Transverse colon (tissue), 4 donors: ENCODE measurements at regions not wholly inside any gene's neighbourhood (a gene's known extent, or its start where the extent isn't known, plus 50 kb on each side); places are given as distances from the start of the nearest gene placed in this dataset.

Source experiments
- CTCF ChIP-seq, 5 experiments: fragments of 200-600 bp in 3 of 5; fragments of 450-650 bp in 2 of 5; sonication (generic) in 3 of 5; IDR thresholded peaks; 1 replicate in 2 of 5; 2 replicates in 3 of 5; pipeline ENCODE4 v1.5.1; 2016 to 2017; ENCODE audit warnings: antibody characterized with exemption in 5 of 5, inconsistent platforms in 3 of 5, mild to moderate bottlenecking in 2 of 5, moderate library complexity in 1 of 5
- POLR2AphosphoS5 ChIP-seq, 3 donors: sonication (generic); formaldehyde crosslinking; IDR thresholded peaks; one replicate each; pipeline ENCODE4 v1.6.1; 2016; ENCODE audit warnings: antibody characterized with exemption in 3 of 3

DNA sequence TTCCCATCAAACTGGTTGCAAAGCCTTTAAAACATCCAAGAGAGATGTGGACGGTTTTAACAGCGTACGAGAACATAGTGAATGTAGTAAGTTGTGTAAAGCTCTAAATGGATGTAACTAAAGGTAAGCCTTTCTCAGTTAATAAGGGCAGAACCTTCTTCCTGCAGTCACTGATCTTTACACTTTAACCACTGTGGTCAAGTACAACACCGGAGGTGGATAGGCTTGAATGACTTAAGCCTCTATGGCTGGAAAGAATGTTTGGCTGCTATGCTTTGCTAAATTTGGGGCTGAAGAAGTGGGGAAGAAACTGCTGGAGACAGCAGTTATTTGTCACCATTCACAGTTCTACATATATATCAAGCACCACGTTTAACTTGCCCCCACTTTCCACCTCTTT is 285.1 kb upstream of the FMR1 start:
- no peak for TF ChIP-seq CTCF (IDR thresholded peaks at IDR 0.05)
- no peak for TF ChIP-seq POLR2AphosphoS5 (IDR thresholded peaks at IDR 0.05)
